HepG2 (cell line): ENCODE measurements at regions not wholly inside any gene's neighbourhood (a gene's known extent, or its start where the extent isn't known, plus 50 kb on each side); places are given as distances from the start of the nearest gene placed in this dataset.

ENCODE experiments used
- ATAC-seq: fragments of 200-7000 bp; cut with Tn5 transposase; 3 replicates; pipeline ENCODE4 v1.9.1; 2020; ENCODE audit warnings: mild to moderate bottlenecking, moderate library complexity
- BruUV-seq: library from RNA; stranded (reverse); fragments of 400-500 nt; replicated peaks from 2 replicates; lab custom pipeline; 2021; lab: Mats Ljungman, UMichigan
- CTCF ChIA-PET: fragments of 300-600 bp; formaldehyde crosslinking; extraction: SDS; loops from one replicate; lab custom pipeline; 2021; ENCODE audit warnings: low total read pairs, inconsistent platforms, low intra/inter-chr PET ratio; lab: Yijun Ruan, JAX
- POLR2A ChIA-PET: fragments of 350-600 bp; sonication (Branson Sonifier 250); formaldehyde crosslinking; loops from one replicate; lab custom pipeline; 2020; ENCODE audit warnings: antibody characterized with exemption, inconsistent platforms; lab: Yijun Ruan, JAX
- DNase-seq: peaks from one replicate; pipeline ENCODE4 v3.0.0-alpha.2; 2015; ENCODE audit warnings: low spot score
- FAIRE-seq: peaks from 3 replicates; lab custom pipeline; 2011; peaks lifted over from hg19 to GRCh38; lab: Jason Lieb, UNC
- H2AFZ ChIP-seq: one replicate; pipeline ENCODE4 v1.6.1; 2011; ENCODE audit warnings: low read length, inconsistent platforms
- H3K27ac ChIP-seq: fragments of 300-600 bp; 3 replicates; pipeline ENCODE4 v1.8.0; 2011; ENCODE audit warnings: mixed run types, mild to moderate bottlenecking, mixed read lengths, low read length, inconsistent platforms; ENCODE audit not compliant: insufficient read depth; ENCODE audit errors: extremely low read length
- H3K27me3 ChIP-seq, 2 experiments: fragments of 200-600 bp in 1 of 2; 2 replicates in 1 of 2; 3 replicates in 1 of 2; pipeline versions ENCODE4 v1.6.0 to v1.8.0; 2011; ENCODE audit warnings: low read length in 2 of 2, mild to moderate bottlenecking in 2 of 2, moderate library complexity in 2 of 2, inconsistent platforms in 1 of 2; ENCODE audit not compliant: insufficient read depth in 2 of 2, control insufficient read depth in 1 of 2
- H3K36me3 ChIP-seq, 2 experiments: fragments of 200-600 bp in 1 of 2; replicated peaks in 1 of 2; 2 replicates in 1 of 2; 3 replicates in 1 of 2; pipeline versions ENCODE4 v1.5.1 to v1.8.0; 2011; ENCODE audit warnings: low read length in 2 of 2, inconsistent platforms in 1 of 2; ENCODE audit not compliant: insufficient read depth in 2 of 2, control insufficient read depth in 1 of 2
- H3K4me1 ChIP-seq: 2 replicates; pipeline ENCODE4 v1.5.1; 2012; ENCODE audit warnings: low read length, inconsistent platforms; ENCODE audit not compliant: insufficient read depth
- H3K4me2 ChIP-seq: 2 replicates; pipeline ENCODE4 v1.6.0; 2011; ENCODE audit warnings: low read depth, low read length, inconsistent platforms
- H3K4me3 ChIP-seq, 3 experiments: fragments of 200-600 bp in 1 of 3; sonication (generic), shearing (Covaris generic) in 1 of 3; replicated peaks in 1 of 3; 2 replicates each; pipeline ENCODE4 v1.5.1; 2011 to 2016; ENCODE audit warnings: low read length in 3 of 3, inconsistent platforms in 2 of 3, low read depth in 2 of 3, mild to moderate bottlenecking in 2 of 3, control low read depth in 1 of 3, mixed read lengths in 1 of 3; ENCODE audit not compliant: insufficient read depth in 1 of 3
- H3K79me2 ChIP-seq: one replicate; pipeline ENCODE4 v1.6.1; 2011; ENCODE audit warnings: low read length, inconsistent platforms; ENCODE audit not compliant: insufficient read depth
- H3K9ac ChIP-seq: 2 replicates; pipeline ENCODE4 v1.6.0; 2011; ENCODE audit warnings: mild to moderate bottlenecking, low read depth, low read length, inconsistent platforms; ENCODE audit not compliant: insufficient read depth
- H3K9me3 ChIP-seq: 2 replicates; pipeline ENCODE4 v1.5.1; 2012; ENCODE audit warnings: mild to moderate bottlenecking, low read length
- H4K20me1 ChIP-seq: 2 replicates; pipeline ENCODE4 v1.6.0; 2011; ENCODE audit warnings: inconsistent platforms, mild to moderate bottlenecking, low read length, moderate library complexity; ENCODE audit not compliant: insufficient read depth
- HNRNPL ChIP-seq: fragments of 200-400 bp; formaldehyde crosslinking; IDR thresholded peaks from 2 replicates; pipeline ENCODE4 v1.6.1; 2017; ENCODE audit warnings: mild to moderate bottlenecking, low read depth, low read length
- IKZF4 ChIP-seq: sonication (generic); formaldehyde crosslinking; IDR thresholded peaks from 2 replicates; pipeline ENCODE4 v1.5.1; 2020; ENCODE audit warnings: borderline replicate concordance, mild to moderate bottlenecking, low read depth, missing genetic modification reagents; ENCODE audit errors: not compliant biosample characterization
- MED13 ChIP-seq: sonication (generic); formaldehyde crosslinking; IDR thresholded peaks from 2 replicates; pipeline ENCODE4 v1.5.0; 2020; ENCODE audit warnings: missing genetic modification reagents
- POLR2G ChIP-seq: fragments of 200-400 bp; formaldehyde crosslinking; IDR thresholded peaks from 2 replicates; pipeline ENCODE4 v1.6.1; 2018; ENCODE audit warnings: mild to moderate bottlenecking, low read depth, low read length, moderate library complexity
- SALL1 ChIP-seq: sonication (generic); formaldehyde crosslinking; IDR thresholded peaks from 2 replicates; pipeline ENCODE4 v1.8.0; 2022; ENCODE audit warnings: mild to moderate bottlenecking, missing genetic modification reagents
- WIZ ChIP-seq: sonication (generic); formaldehyde crosslinking; IDR thresholded peaks from 2 replicates; pipeline ENCODE4 v1.5.1; 2020; ENCODE audit warnings: mild to moderate bottlenecking, missing genetic modification reagents
- ZBTB42 ChIP-seq: sonication (generic); formaldehyde crosslinking; IDR thresholded peaks from 2 replicates; pipeline ENCODE4 v1.5.0; 2020; ENCODE audit warnings: mild to moderate bottlenecking, missing genetic modification reagents
- ZKSCAN8 ChIP-seq: IDR thresholded peaks from 2 replicates; pipeline ENCODE4 v1.6.1; 2016; ENCODE audit warnings: borderline replicate concordance, missing genetic modification reagents, missing compliant biosample characterization
- ZNF20 ChIP-seq: sonication (generic); formaldehyde crosslinking; IDR thresholded peaks from 2 replicates; pipeline ENCODE4 v1.4.0; 2020; ENCODE audit warnings: mild to moderate bottlenecking, moderate library complexity, missing genetic modification reagents
- ZNF496 ChIP-seq: sonication (generic); formaldehyde crosslinking; IDR thresholded peaks from 2 replicates; pipeline ENCODE4 v1.8.1; 2023; ENCODE audit warnings: mild to moderate bottlenecking, moderate library complexity, missing genetic modification reagents; ENCODE audit not compliant: insufficient replicate concordance
- WGBS: methylation state at CpG from one replicate; pipeline ENCODE4 v1.1.6; 2017; ENCODE audit warnings: low lambda C conversion rate; 5-methylcytosine and 5-hydroxymethylcytosine counted together
- in situ Hi-C: cut with HindIII; loops from 2 replicates; pipeline ENCODE4 v1.10.0; 2017; ENCODE audit warnings: low pct_unique_long_range_greater_than_20kb; ENCODE audit not compliant: extremely low pct_ligation_motif_present
- intact Hi-C: fragments of 100-400 bp; cut with micrococcal nuclease; formaldehyde crosslinking; loops from one replicate; pipeline ENCODE4 v1.10.0; 2022; ENCODE audit not compliant: unreplicated experiment
- TF ChIP-seq, protein P1 (sequence below): sonication (generic); formaldehyde crosslinking; IDR thresholded peaks from 2 replicates; pipeline ENCODE4 v1.5.0; 2020; ENCODE audit warnings: mild to moderate bottlenecking, missing genetic modification reagents, borderline replicate concordance

- H3K4me1 ChIP-seq: no peaks in the 10 kb centered on the region
- 3% methylated on average over 1 of the region's 1 CpG for WGBS
- no peak overlapping the region for H3K4me2 ChIP-seq
- no peak for ATAC-seq
- no peak overlapping the region for H3K9ac ChIP-seq
- H3K36me3 ChIP-seq: no peaks in the 10 kb centered on the region
- no peaks in the 10 kb centered on the region for H4K20me1 ChIP-seq
- no peak overlapping the region for H2AFZ ChIP-seq
- no peak for FAIRE-seq
- no peak overlapping the region for H3K27ac ChIP-seq
- ChIA-PET CTCF (no interaction called here), POLR2A (no interaction called here)
- H3K9me3 ChIP-seq: 0 out of 2 replicates have a peak, but pooled peaks cover 4% of the 10 kb centered on the region
- intact Hi-C loops: no loop called here
- no peaks in the 10 kb centered on the region for H3K79me2 ChIP-seq
- TF ChIP-seq MED13 (CRISPR knock-in tag) (no peak), IKZF4 (CRISPR knock-in tag) (no peak), ZBTB42 (CRISPR knock-in tag) (no peak)
- DNase-seq: no peak
- in situ Hi-C loops: no loop called here
- no peak overlapping the region for H3K4me3 ChIP-seq
- H3K27me3 ChIP-seq: no peaks in the 10 kb centered on the region
- no TSS peak for BruUV-seq
Measured at GRCh38 chr4:104630272-104630671, 135.6 kb upstream of the CXXC4 start.

DNA sequence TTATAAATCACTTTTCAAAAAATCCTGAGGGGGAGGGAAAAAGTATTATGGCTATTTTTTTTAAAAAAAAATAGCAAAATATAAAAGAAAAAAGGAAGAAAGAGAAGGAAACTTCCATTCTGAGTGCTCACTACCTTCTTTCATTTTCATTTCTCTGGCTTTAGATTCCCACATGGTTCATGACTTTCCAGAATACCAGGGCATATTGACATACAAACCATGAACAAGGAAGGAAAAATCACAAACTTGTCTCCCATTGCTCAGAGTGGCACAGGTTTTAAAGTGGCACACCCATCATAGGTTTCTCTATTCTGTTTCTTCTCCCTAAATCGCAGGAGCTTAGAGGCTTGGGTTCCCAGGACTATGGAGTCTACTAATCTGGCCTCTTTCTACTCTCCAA is 136.3 kb upstream of the CXXC4 start:
- H3K4me3 ChIP-seq: no peak overlapping the region
- H4K20me1 ChIP-seq: no peaks in the 10 kb centered on the region
- H3K36me3 ChIP-seq: no peaks in the 10 kb centered on the region
- ChIA-PET CTCF (no interaction called here), POLR2A (no interaction called here)
- intact Hi-C loops: no loop called here
- FAIRE-seq (no peak), ATAC-seq (no peak), DNase-seq (no peak)
- H3K9me3 ChIP-seq: 0 out of 2 replicates have a peak, but pooled peaks cover 4% of the 10 kb centered on the region
- in situ Hi-C loops: no loop called here
- H3K9ac ChIP-seq: no peak overlapping the region
- H3K27me3 ChIP-seq: no peaks in the 10 kb centered on the region
- no peak for TF ChIP-seq ZKSCAN8
- no peak for TF ChIP-seq WIZ (CRISPR knock-in tag)
- TF ChIP-seq POLR2G: no peak
- no peak for TF ChIP-seq HNRNPL
- TF ChIP-seq, protein P1, sequence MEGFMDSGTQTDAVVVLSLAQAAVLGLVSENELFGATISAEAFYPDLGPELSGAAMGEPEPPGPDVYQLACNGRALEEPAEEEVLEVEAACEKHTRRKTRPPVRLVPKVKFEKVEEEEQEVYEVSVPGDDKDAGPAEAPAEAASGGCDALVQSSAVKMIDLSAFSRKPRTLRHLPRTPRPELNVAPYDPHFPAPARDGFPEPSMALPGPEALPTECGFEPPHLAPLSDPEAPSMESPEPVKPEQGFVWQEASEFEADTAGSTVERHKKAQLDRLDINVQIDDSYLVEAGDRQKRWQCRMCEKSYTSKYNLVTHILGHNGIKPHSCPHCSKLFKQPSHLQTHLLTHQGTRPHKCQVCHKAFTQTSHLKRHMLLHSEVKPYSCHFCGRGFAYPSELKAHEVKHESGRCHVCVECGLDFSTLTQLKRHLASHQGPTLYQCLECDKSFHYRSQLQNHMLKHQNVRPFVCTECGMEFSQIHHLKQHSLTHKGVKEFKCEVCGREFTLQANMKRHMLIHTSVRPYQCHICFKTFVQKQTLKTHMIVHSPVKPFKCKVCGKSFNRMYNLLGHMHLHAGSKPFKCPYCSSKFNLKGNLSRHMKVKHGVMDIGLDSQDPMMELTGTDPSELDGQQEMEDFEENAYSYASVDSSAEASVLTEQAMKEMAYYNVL (CRISPR knock-in tag): no peak
- no peak for TF ChIP-seq ZNF20 (CRISPR knock-in tag)
- no peak for TF ChIP-seq SALL1 (CRISPR knock-in tag)
- no peak for TF ChIP-seq ZNF496 (CRISPR knock-in tag)
- no peaks in the 10 kb centered on the region for H3K79me2 ChIP-seq
- H3K4me2 ChIP-seq: no peak overlapping the region
- no peak overlapping the region for H3K27ac ChIP-seq
- no TSS peak for BruUV-seq
- WGBS: 4% methylated on average over 1 of the region's 1 CpG
- no peak overlapping the region for H2AFZ ChIP-seq
- H3K4me1 ChIP-seq: no peaks in the 10 kb centered on the region
